GM18498 (cell line): ENCODE measurements at regions not wholly inside any gene's neighbourhood (a gene's known extent, or its start where the extent isn't known, plus 50 kb on each side); places are given as distances from the start of the nearest gene placed in this dataset.

Experiments used
- ATAC-seq: cut with Tn5 transposase; IDR thresholded peaks from one replicate; pipeline ENCODE4 v1.9.1; 2021; ENCODE audit warnings: mild to moderate bottlenecking, moderate library complexity; ENCODE audit not compliant: unreplicated experiment

- ATAC-seq = no peak
Observed at GRCh38 chr13:57224414-57224813, 57.4 kb downstream of the PRR20E start.

DNA sequence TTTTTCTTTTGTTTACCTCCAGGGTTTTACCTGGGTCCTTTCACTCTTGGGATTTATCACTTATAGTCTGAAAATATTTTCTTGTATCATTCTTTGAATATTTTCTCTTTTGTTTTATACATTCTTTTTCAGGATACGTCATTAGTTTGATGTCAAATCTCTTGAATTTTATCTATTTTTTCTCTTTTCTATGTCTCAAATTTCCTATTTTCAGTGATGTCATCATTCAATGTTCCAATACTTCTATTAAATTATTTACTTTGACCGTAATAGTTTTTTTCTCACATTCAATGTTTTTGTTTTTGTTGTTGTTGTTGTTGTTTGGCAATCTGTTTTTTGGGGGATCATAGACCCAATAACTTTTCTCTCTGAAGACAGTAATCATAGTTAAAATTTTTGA lies 83.5 kb downstream of the PRR20E start:
- no peak for ATAC-seq

DNA sequence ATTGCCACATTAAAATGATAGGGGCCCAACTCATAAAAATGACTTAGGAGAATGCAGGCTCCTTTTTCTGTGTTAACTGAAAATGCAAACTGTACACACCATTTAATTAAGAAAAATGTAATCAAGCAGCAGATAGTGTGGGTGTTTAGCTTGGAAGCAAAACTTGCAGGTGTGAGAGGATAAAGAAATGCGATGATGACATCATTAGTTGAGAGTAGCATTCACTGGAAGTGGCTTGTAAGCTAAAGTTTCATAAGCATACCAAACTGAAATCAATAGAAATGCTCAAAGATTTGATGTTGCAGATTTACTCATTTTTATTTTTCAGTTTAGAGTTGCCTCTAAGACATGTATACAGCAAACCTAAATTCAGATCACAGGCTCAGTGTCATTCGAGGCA lies 86.6 kb downstream of the PRR20E start:
- ATAC-seq = no peak

DNA sequence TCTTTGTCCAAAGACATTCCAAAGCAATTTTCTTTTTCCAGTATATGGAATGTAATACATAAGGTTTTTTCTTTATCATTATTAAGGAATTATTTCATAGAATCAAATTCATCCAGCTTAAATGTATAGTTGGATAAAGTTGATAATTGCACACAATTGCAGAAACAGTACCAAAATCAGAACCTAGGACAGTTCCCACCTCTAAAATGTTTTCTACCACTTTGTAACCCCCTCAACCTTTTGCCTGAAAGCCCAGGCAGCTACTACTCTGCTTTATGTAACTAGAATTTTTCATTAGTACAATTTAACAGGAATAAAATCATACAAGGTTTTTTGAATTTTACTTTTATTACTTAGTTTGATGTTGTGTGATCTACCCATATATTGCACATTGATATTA lies 98.0 kb downstream of the PRR20E start:
- no peak for ATAC-seq

- ATAC-seq = no peak
Observed at GRCh38 chr13:57270493-57270892, 103.5 kb downstream of the PRR20E start.

- no peak for ATAC-seq
Observed at GRCh38 chr13:57286511-57287098, 119.6 kb downstream of the PRR20E start.

GRCh38 chr13:57302604-57303003 lies 135.6 kb downstream of the PRR20E start:
- ATAC-seq = no peak

DNA sequence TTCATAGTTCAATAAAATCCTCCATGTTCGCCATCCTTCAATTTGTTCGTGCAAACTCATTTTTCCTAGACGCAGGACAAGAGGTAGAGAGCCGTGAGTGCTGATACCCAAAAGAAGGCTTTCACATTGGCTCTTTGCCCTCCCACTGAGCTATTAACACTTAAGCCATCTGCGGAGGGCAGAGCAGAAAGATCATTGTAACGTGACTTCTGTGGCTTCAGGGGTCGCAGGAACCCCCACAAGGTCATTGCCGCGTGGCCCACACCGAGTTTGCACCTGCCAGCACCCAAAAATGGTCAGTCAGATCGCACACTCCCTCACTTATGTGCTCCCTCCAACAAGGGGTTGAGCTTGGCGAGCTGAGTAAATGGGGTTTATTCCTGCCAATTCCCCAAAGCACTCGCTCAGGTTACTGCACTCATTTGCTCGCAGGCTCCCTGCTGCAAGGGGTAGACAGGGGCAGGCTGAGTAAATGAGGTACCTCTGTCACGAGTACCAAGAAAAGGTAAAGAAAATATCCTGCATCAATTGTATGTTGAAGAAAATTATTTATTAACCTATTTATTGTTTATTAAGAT lies 144.1 kb downstream of the PRR20E start:
- ATAC-seq = no peak

GRCh38 chr13:57314897-57315520 lies 148.0 kb downstream of the PRR20E start:
- no peak for ATAC-seq

DNA sequence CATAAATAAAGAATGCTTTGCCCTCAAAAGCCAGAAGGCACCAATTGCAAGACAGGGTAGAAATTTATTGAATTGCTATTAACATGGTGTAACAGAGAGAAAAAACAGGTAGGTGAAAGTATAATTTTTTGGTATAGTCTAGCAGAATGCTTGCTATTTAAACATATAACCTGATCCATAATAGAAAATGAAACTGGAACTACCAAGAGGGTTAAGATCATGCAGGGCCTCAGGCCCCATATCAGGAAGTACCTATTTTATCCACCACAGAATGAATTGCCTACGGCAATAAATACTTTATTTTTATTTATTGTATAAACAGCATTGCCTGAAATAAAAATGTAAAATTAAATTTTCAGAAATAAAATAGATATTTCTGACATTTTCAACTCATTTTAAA lies 159.5 kb downstream of the PRR20E start:
- no peak for ATAC-seq

GRCh38 chr13:57340878-57341277 lies 173.9 kb downstream of the PRR20E start:
- ATAC-seq = no peak

DNA sequence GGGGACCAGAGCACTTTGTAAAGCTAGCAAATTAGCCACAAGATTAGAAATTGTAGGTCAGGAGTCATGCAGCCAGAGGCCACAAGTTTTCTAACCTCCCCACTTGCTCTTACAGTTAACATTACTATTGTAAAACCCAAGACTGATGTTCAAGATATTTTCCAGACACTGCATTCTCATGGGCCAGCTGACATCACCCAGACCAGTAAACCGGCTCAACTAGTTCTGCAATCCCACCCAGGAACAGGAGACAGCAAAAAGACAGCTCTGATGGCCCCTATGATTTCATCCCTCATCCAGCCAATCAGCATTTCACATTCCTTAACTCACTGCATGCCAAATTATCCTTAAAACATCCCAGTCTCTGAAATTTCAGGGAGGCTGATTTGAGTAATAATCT lies 178.5 kb downstream of the PRR20E start:
- ATAC-seq = no peak

- no peak for ATAC-seq
Observed at GRCh38 chr13:57346786-57347185, 179.8 kb downstream of the PRR20E start.

- no peak for ATAC-seq
Observed at GRCh38 chr13:57352114-57352513, 185.1 kb downstream of the PRR20E start.

DNA sequence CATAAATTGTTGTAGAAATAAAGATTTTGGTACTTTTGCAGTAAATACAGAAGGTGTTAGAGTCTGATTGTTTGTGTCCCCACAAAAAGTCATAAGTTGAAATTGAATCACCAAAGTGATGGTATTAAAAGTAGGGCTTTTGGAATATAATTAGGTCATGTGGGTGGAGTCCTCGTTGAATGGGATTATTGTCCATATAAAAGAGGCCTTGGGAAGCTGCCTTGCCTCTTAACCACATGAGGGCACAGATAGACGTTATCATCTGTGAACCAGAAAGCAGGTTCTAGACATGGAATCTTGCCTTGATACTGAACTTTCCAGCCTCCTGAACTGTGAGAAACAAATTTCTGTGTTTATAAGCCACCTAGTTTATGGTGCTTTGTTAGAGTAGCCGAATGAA lies 186.8 kb downstream of the PRR20E start:
- ATAC-seq = no peak

GRCh38 chr13:57375876-57376275 lies 208.9 kb downstream of the PRR20E start:
- ATAC-seq = no peak

DNA sequence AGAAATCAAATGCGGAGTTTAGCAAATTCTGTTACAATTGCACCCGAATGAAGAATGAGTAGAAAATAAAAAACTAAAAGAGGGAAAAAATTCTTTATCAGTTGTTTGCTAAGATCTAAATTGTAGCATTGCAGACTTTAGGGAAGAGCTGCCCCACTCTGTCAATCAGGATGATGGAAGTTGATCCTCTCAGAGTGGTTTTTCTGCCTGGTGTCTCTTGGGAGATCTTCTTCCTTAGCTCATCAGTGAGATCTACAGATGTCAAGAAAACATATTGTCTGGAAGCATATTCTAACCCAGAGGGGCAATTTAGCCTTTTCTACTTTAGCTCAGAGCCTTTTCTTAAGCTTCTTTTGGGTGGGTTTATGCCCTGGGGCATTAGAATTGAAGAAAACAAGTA lies 223.2 kb upstream of the PCDH17 start:
- ATAC-seq = no peak

DNA sequence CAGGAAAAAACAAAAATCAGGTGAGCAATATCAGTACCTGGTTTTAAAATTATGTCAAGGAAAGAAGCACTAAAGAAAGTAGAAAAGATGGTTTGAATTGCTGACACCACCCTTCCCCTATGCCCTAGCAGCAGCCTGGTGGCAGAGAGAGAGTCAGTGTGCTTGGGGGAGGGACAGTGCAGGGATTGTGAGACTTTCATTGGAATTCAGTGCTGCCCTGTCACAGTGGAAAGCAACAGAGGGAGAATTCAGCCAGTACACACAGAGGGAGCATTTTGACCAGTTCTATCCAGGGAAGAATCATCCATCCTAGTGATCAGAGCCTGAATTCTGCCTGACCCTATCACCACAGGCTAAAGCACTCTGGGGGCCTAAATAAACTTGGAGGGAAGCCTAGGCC lies 222.4 kb upstream of the PCDH17 start:
- no peak for ATAC-seq

- no peak for ATAC-seq
Observed at GRCh38 chr13:57409656-57410055, 221.9 kb upstream of the PCDH17 start.

GRCh38 chr13:57418067-57418677 lies 213.4 kb upstream of the PCDH17 start:
- peak; percentile 48 for ATAC-seq

DNA sequence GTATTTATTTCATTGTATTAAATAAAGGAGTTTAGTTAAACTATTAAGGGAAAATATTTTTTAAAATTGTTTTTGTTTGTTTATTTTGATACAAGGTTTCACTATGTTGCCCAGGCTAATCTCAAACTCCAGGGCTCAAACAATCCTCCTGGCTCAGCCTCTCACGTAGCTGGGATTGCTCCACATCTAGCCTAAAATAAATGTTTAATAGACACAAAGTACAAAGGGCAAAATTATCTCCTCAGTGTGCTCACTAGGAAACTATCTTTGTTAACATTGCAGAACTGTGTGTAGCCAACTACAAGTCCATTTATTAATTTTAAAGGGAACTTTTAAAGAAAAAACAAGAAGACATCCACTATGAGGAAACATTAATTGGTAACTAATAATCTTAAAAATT lies 207.2 kb upstream of the PCDH17 start:
- ATAC-seq = no peak

- ATAC-seq = no peak
Observed at GRCh38 chr13:57425531-57425930, 206.0 kb upstream of the PCDH17 start.
